ENCODE measurements at regions not wholly inside any gene's neighbourhood (a gene's known extent, or its start where the extent isn't known, plus 50 kb on each side); places are given as distances from the start of the nearest gene placed in this dataset.

GRCh38 chr2:167501618-167502017, 613.3 kb downstream of the XIRP2 start:
- no peaks in the 10 kb centered on the region for H3K9me3 ChIP-seq (ENCODE audit: control insufficient read depth in 4 of 4, low read length in 3 of 4)
- no peak overlapping the region for H3K4me3 ChIP-seq (ENCODE audit: low read depth in 1 of 3, low read length in 3 of 3)
- H3K9ac ChIP-seq (ENCODE audit: low read depth in 1 of 2, low read length in 2 of 2): no peak overlapping the region
- WGBS: 94% methylated on average over 1 of the region's 1 CpG
- no peak for DNase-seq (ENCODE audit: low spot score)
- no peak overlapping the region for H3K27ac ChIP-seq (ENCODE audit: low read depth in 1 of 2, low read length in 2 of 2)
- TF ChIP-seq GABPA (IDR thresholded peaks at IDR 0.05 in 1 of 2, conservative IDR thresholded peaks at IDR 0.05 in 1 of 2): no peak
- TF ChIP-seq TAF1 (conservative IDR thresholded peaks at IDR 0.05): no peak
- TF ChIP-seq ATF3 (IDR thresholded peaks at IDR 0.05): no peak
- no peak for TF ChIP-seq HNF4A (conservative IDR thresholded peaks at IDR 0.05)
- TF ChIP-seq RAD21 (IDR thresholded peaks at IDR 0.05): no peak
- TF ChIP-seq MAX (IDR thresholded peaks at IDR 0.05): no peak
- no peak for TF ChIP-seq FOXA2 (IDR thresholded peaks at IDR 0.05)
- TF ChIP-seq HNF4G (IDR thresholded peaks at IDR 0.05): no peak
- no peak for TF ChIP-seq REST (IDR thresholded peaks at IDR 0.05)
- TF ChIP-seq JUND (IDR thresholded peaks at IDR 0.05): no peak
- TF ChIP-seq NR2F2 (IDR thresholded peaks at IDR 0.05): no peak
- no peak for TF ChIP-seq EGR1 (IDR thresholded peaks at IDR 0.05; ENCODE audit: low read depth in 2 of 2)
- no peak for TF ChIP-seq SP1 (IDR thresholded peaks at IDR 0.05)
- no peak for TF ChIP-seq CTCF (IDR thresholded peaks at IDR 0.05; ENCODE audit: low read depth, low read length, missing input control)
- TF ChIP-seq ZBTB33 (IDR thresholded peaks at IDR 0.05): no peak
- no peak for TF ChIP-seq RXRA (IDR thresholded peaks at IDR 0.05)
- H3K27me3 ChIP-seq (ENCODE audit: control insufficient read depth in 4 of 4, insufficient read depth in 4 of 4, low read length in 3 of 4): no peaks in the 10 kb centered on the region
- H3K36me3 ChIP-seq (ENCODE audit: control insufficient read depth in 4 of 4, insufficient read depth in 3 of 4, low read depth in 1 of 4, low read length in 3 of 4): no peaks in the 10 kb centered on the region
- H3K4me1 ChIP-seq (ENCODE audit: control insufficient read depth in 4 of 4, insufficient read depth in 4 of 4, low read length in 3 of 4): no peaks in the 10 kb centered on the region

- H3K9me3 ChIP-seq (ENCODE audit: control insufficient read depth in 4 of 4, low read length in 3 of 4): no peaks in the 10 kb centered on the region
- H3K36me3 ChIP-seq (ENCODE audit: control insufficient read depth in 4 of 4, insufficient read depth in 3 of 4, low read depth in 1 of 4, low read length in 3 of 4): no peaks in the 10 kb centered on the region
- no peak overlapping the region for H3K27ac ChIP-seq (ENCODE audit: low read depth in 1 of 2, low read length in 2 of 2)
- TF ChIP-seq JUND (IDR thresholded peaks at IDR 0.05) (no peak), RAD21 (IDR thresholded peaks at IDR 0.05) (no peak), EGR1 (IDR thresholded peaks at IDR 0.05; ENCODE audit: low read depth in 2 of 2) (no peak)
- H3K4me1 ChIP-seq (ENCODE audit: control insufficient read depth in 4 of 4, insufficient read depth in 4 of 4, low read length in 3 of 4): no peaks in the 10 kb centered on the region
- H3K4me3 ChIP-seq (ENCODE audit: low read depth in 1 of 3, low read length in 3 of 3): no peak overlapping the region
- DNase-seq (ENCODE audit: low spot score): no peak
- H3K27me3 ChIP-seq (ENCODE audit: control insufficient read depth in 4 of 4, insufficient read depth in 4 of 4, low read length in 3 of 4): no peaks in the 10 kb centered on the region
- no peak overlapping the region for H3K9ac ChIP-seq (ENCODE audit: low read depth in 1 of 2, low read length in 2 of 2)
These were observed 605.6 kb downstream of the XIRP2 start for GRCh38 chr2:167493862-167494261.
